Astrocyte (in vitro differentiated cells and primary cell): ENCODE measurements at regions not wholly inside any gene's neighbourhood (a gene's known extent, or its start where the extent isn't known, plus 50 kb on each side); places are given as distances from the start of the nearest gene placed in this dataset.

Experiments used
- CTCF ChIP-seq: IDR thresholded peaks from 2 replicates; pipeline ENCODE4 v1.5.1; 2011; ENCODE audit warnings: low read depth, mild to moderate bottlenecking, inconsistent platforms, low read length, moderate library complexity; ENCODE audit not compliant: insufficient read depth
- EZH2 ChIP-seq: IDR thresholded peaks from 2 replicates; pipeline ENCODE4 v1.6.1; 2012; ENCODE audit warnings: mild to moderate bottlenecking, low read length, inconsistent platforms; ENCODE audit not compliant: insufficient read depth

GRCh38 chr3:194286375-194287146 is 64.6 kb downstream of the CPN2 start:
- TF ChIP-seq CTCF = no peak
- no peak for TF ChIP-seq EZH2
